H1 (cell line): ENCODE measurements at regions not wholly inside any gene's neighbourhood (a gene's known extent, or its start where the extent isn't known, plus 50 kb on each side); places are given as distances from the start of the nearest gene placed in this dataset.

Source experiments
- CTCF ChIA-PET: fragments of 300-600 bp; sonication (Branson Sonifier 250); formaldehyde crosslinking; loops from one replicate; lab custom pipeline; 2021; ENCODE audit not compliant: partially characterized antibody; lab: Charles Lee
- POLR2A ChIA-PET: fragments of 300-600 bp; sonication (Branson Sonifier 250); formaldehyde crosslinking; loops from one replicate; lab custom pipeline; 2021; ENCODE audit warnings: inconsistent platforms; ENCODE audit not compliant: partially characterized antibody; lab: Charles Lee
- DNase-seq, 2 experiments: peaks; one replicate each; pipeline versions ENCODE4 v3.0.0 to v3.0.0-alpha.2; 2010 to 2022; ENCODE audit warnings: low spot score in 2 of 2, low read depth in 1 of 2, mixed read lengths in 1 of 2
- FAIRE-seq: peaks from 2 replicates; lab custom pipeline; 2011; peaks lifted over from hg19 to GRCh38; lab: Jason Lieb, UNC
- H2AFZ ChIP-seq: 2 replicates; pipeline ENCODE4 v1.8.1; 2012; ENCODE audit warnings: low read length, inconsistent platforms
- H2AK5ac ChIP-seq: 2 replicates; pipeline ENCODE4 v1.6.1; 2013; ENCODE audit warnings: low read depth, low read length
- H2BK120ac ChIP-seq: replicated peaks from 2 replicates; pipeline ENCODE3; 2013; ENCODE audit warnings: low read depth, low read length, inconsistent platforms
- H2BK12ac ChIP-seq: 2 replicates; pipeline ENCODE4 v1.6.1; 2013; ENCODE audit warnings: low read depth, low read length
- H2BK15ac ChIP-seq: 2 replicates; pipeline ENCODE4 v1.6.1; 2013; ENCODE audit warnings: low read length
- H2BK20ac ChIP-seq: 2 replicates; pipeline ENCODE4 v1.6.1; 2013; ENCODE audit warnings: low read length
- H2BK5ac ChIP-seq: 2 replicates; pipeline ENCODE4 v1.6.1; 2013; ENCODE audit warnings: low read depth, low read length
- H3K14ac ChIP-seq: 2 replicates; pipeline ENCODE4 v1.6.1; 2013; ENCODE audit warnings: inconsistent platforms; ENCODE audit not compliant: insufficient read length
- H3K18ac ChIP-seq: 2 replicates; pipeline ENCODE4 v1.6.1; 2013; ENCODE audit warnings: low read length; ENCODE audit errors: extremely low read depth
- H3K23ac ChIP-seq: 2 replicates; pipeline ENCODE4 v1.6.1; 2013; ENCODE audit warnings: inconsistent platforms; ENCODE audit not compliant: insufficient read length
- H3K23me2 ChIP-seq: 2 replicates; pipeline ENCODE4 v1.6.1; 2013; ENCODE audit warnings: low read depth, low read length
- H3K27ac ChIP-seq: 2 replicates; pipeline ENCODE4 v1.6.1; 2011; ENCODE audit warnings: low read depth, low read length, inconsistent platforms
- H3K27me3 ChIP-seq, 4 experiments: replicated peaks in 1 of 4; 1 replicate in 1 of 4; 2 replicates in 3 of 4; pipeline versions ENCODE4 v1.6.1 to v1.8.1; 2011 to 2013; ENCODE audit warnings: low read length in 3 of 4, mild to moderate bottlenecking in 3 of 4, inconsistent platforms in 2 of 4, mixed read lengths in 2 of 4, moderate library complexity in 1 of 4; ENCODE audit not compliant: control insufficient read depth in 3 of 4, insufficient read depth in 3 of 4; ENCODE audit errors: extremely low read depth in 1 of 4
- H3K36me3 ChIP-seq, 4 experiments: 2 replicates each; pipeline versions ENCODE4 v1.6.1 to v1.8.1; 2011 to 2013; ENCODE audit warnings: mild to moderate bottlenecking in 4 of 4, low read length in 3 of 4, moderate library complexity in 2 of 4, control low read depth in 1 of 4, inconsistent platforms in 1 of 4; ENCODE audit not compliant: insufficient read depth in 4 of 4, control insufficient read depth in 2 of 4
- H3K4ac ChIP-seq: replicated peaks from 2 replicates; pipeline ENCODE3; 2013; ENCODE audit warnings: low read length, low read depth, mixed read lengths, inconsistent platforms; ENCODE audit not compliant: insufficient read length
- H3K4me1 ChIP-seq, 4 experiments: replicated peaks in 1 of 4; 1 replicate in 1 of 4; 2 replicates in 3 of 4; pipeline versions ENCODE4 v1.6.1 to v1.8.1; 2011 to 2013; ENCODE audit warnings: low read length in 3 of 4, inconsistent platforms in 2 of 4, mixed read lengths in 1 of 4; ENCODE audit not compliant: insufficient read depth in 4 of 4, control insufficient read depth in 3 of 4
- H3K4me2 ChIP-seq, 2 experiments: 2 replicates each; pipeline versions ENCODE4 v1.6.1 to v1.8.1; 2011 to 2013; ENCODE audit warnings: low read depth in 2 of 2, low read length in 2 of 2, control low read depth in 1 of 2, inconsistent platforms in 1 of 2, mild to moderate bottlenecking in 1 of 2; ENCODE audit not compliant: insufficient read depth in 1 of 2
- H3K4me3 ChIP-seq, 4 experiments: fragments of 200-600, 300-600 bp in 1 of 4; sonication (generic), shearing (Covaris generic), sonication (Bioruptor Twin) in 1 of 4; 2 replicates each; pipeline versions ENCODE4 v1.5.1 to v1.8.1; 2011 to 2016; ENCODE audit warnings: low read length in 4 of 4, low read depth in 3 of 4, control low read depth in 2 of 4, inconsistent platforms in 2 of 4, mild to moderate bottlenecking in 2 of 4, mixed read lengths in 1 of 4, moderate library complexity in 1 of 4; ENCODE audit not compliant: insufficient read depth in 2 of 4; ENCODE audit errors: extremely low read depth in 1 of 4
- H3K56ac ChIP-seq: replicated peaks from 2 replicates; pipeline ENCODE3; 2013; ENCODE audit warnings: low read depth, mild to moderate bottlenecking, mixed read lengths, low read length, inconsistent platforms; ENCODE audit not compliant: insufficient read length
- H3K79me1 ChIP-seq: 2 replicates; pipeline ENCODE4 v1.6.1; 2013; ENCODE audit warnings: low read depth, low read length, control low read depth
- H3K79me2 ChIP-seq, 2 experiments: 2 replicates each; pipeline versions ENCODE4 v1.6.1 to v1.8.1; 2012 to 2013; ENCODE audit warnings: low read length in 2 of 2, mild to moderate bottlenecking in 2 of 2, inconsistent platforms in 1 of 2; ENCODE audit not compliant: insufficient read depth in 2 of 2, control insufficient read depth in 1 of 2
- H3K9ac ChIP-seq, 4 experiments: replicated peaks in 1 of 4; 1 replicate in 1 of 4; 2 replicates in 3 of 4; pipeline versions ENCODE4 v1.6.1 to v1.8.1; 2011 to 2013; ENCODE audit warnings: low read depth in 3 of 4, low read length in 3 of 4, control low read depth in 2 of 4, mild to moderate bottlenecking in 2 of 4, moderate library complexity in 2 of 4, inconsistent platforms in 1 of 4; ENCODE audit errors: extremely low read depth in 1 of 4
- H3K9me3 ChIP-seq, 2 experiments: 2 replicates each; pipeline versions ENCODE4 v1.6.1 to v1.8.1; 2012 to 2013; ENCODE audit warnings: mild to moderate bottlenecking in 2 of 2, moderate library complexity in 2 of 2, control low read depth in 1 of 2, inconsistent platforms in 1 of 2, low read depth in 1 of 2, low read length in 1 of 2, mixed read lengths in 1 of 2; ENCODE audit not compliant: insufficient read depth in 2 of 2
- H4K20me1 ChIP-seq, 2 experiments: replicated peaks in 1 of 2; 2 replicates each; pipeline versions ENCODE3 to v1.8.1; 2011 to 2013; ENCODE audit warnings: inconsistent platforms in 2 of 2, low read length in 2 of 2, mild to moderate bottlenecking in 1 of 2; ENCODE audit not compliant: insufficient read depth in 2 of 2, control insufficient read depth in 1 of 2
- H4K5ac ChIP-seq: 2 replicates; pipeline ENCODE4 v1.6.1; 2013; ENCODE audit warnings: low read length, low read depth, mixed read lengths, inconsistent platforms; ENCODE audit not compliant: insufficient read length
- H4K8ac ChIP-seq: 2 replicates; pipeline ENCODE4 v1.8.0; 2013; ENCODE audit warnings: mild to moderate bottlenecking, moderate library complexity, low read length, inconsistent platforms; ENCODE audit not compliant: insufficient read depth; ENCODE audit errors: extremely low read depth
- H4K91ac ChIP-seq: replicated peaks from 2 replicates; pipeline ENCODE3; 2013; ENCODE audit warnings: low read length, mixed read lengths, inconsistent platforms; ENCODE audit not compliant: insufficient read length
- BACH1 ChIP-seq: IDR thresholded peaks from 2 replicates; pipeline ENCODE4 v1.6.1; 2012; ENCODE audit warnings: low read length, improper control_type of control experiment
- CHD2 ChIP-seq: IDR thresholded peaks from 2 replicates; pipeline ENCODE4 v1.6.1; 2012; ENCODE audit warnings: low read length, improper control_type of control experiment
- CTBP2 ChIP-seq: IDR thresholded peaks from 2 replicates; pipeline ENCODE4 v1.7.0; 2011; ENCODE audit warnings: borderline replicate concordance, mild to moderate bottlenecking, moderate library complexity, mixed read lengths, low read length; ENCODE audit not compliant: insufficient read depth, insufficient read length
- EGR1 ChIP-seq: IDR thresholded peaks from 2 replicates; pipeline ENCODE4 v1.6.1; 2011; ENCODE audit warnings: low read depth, low read length, borderline replicate concordance
- JUN ChIP-seq: IDR thresholded peaks from 2 replicates; pipeline ENCODE4 v1.6.1; 2011; ENCODE audit warnings: low read depth, mild to moderate bottlenecking, improper control_type of control experiment, low read length
- MAFK ChIP-seq: IDR thresholded peaks from 2 replicates; pipeline ENCODE4 v1.6.1; 2012; ENCODE audit warnings: low read depth, mild to moderate bottlenecking, improper control_type of control experiment, low read length
- MAX ChIP-seq: IDR thresholded peaks from 2 replicates; pipeline ENCODE4 v1.6.1; 2012; ENCODE audit warnings: inconsistent platforms
- NANOG ChIP-seq: IDR thresholded peaks from 2 replicates; pipeline ENCODE4 v1.6.1; 2011; ENCODE audit warnings: low read length, low read depth, mild to moderate bottlenecking, inconsistent platforms; ENCODE audit not compliant: insufficient read depth, poor library complexity, severe bottlenecking
- NRF1 ChIP-seq: IDR thresholded peaks from 2 replicates; pipeline ENCODE4 v1.6.1; 2011; ENCODE audit warnings: mild to moderate bottlenecking, low read depth, low read length, improper control_type of control experiment
- RFX5 ChIP-seq: IDR thresholded peaks from 2 replicates; pipeline ENCODE4 v1.6.1; 2011; ENCODE audit warnings: low read depth, low read length, improper control_type of control experiment, borderline replicate concordance
- WGBS, 2 experiments: shearing (Covaris generic) in 1 of 2; methylation state at CpG; one replicate each; pipeline versions ENCODE4 v1.1.6 to v1.1.7; 2013 to 2015; ENCODE audit warnings: low lambda C conversion rate in 2 of 2, mixed read lengths in 2 of 2, inconsistent platforms in 1 of 2, low coverage in 1 of 2, missing lambda C conversion rate in 1 of 2; ENCODE audit not compliant: insufficient replicate concordance in 2 of 2, insufficient coverage in 1 of 2, insufficient read length in 1 of 2; ENCODE audit errors: extremely low coverage in 1 of 2, missing lambda C conversion rate in 1 of 2; 5-methylcytosine and 5-hydroxymethylcytosine counted together

- no peak overlapping the region for H2BK12ac ChIP-seq
- H3K9ac ChIP-seq: no peak overlapping the region
- DNase-seq: no peak
Measured at GRCh38 chr4:188262464-188262863, 123.2 kb downstream of the TRIML1 start.

More at GRCh38 chr4:188262464-188262863, 123.2 kb downstream of the TRIML1 start:
- H3K18ac ChIP-seq: no peak overlapping the region
- H3K27ac ChIP-seq: no peak overlapping the region
- no peak overlapping the region for H2BK5ac ChIP-seq
- WGBS, 2 experiments: 87% methylated on average over 10 of the region's 10 CpGs; no CpG with 5 or more reads in 1 of the 2 experiments
- no peaks in the 10 kb centered on the region for H3K79me2 ChIP-seq
- no peak overlapping the region for H2AK5ac ChIP-seq
- H4K5ac ChIP-seq: no peak overlapping the region
- H2BK15ac ChIP-seq: no peak overlapping the region
- H4K20me1 ChIP-seq: no peaks in the 10 kb centered on the region
- no peak overlapping the region for H3K4me3 ChIP-seq
- no peak for FAIRE-seq
- no peak overlapping the region for H2BK120ac ChIP-seq
- ChIA-PET POLR2A (no interaction called here), CTCF (no interaction called here)
- H3K14ac ChIP-seq: no peak overlapping the region
- H3K23me2 ChIP-seq: no peaks in the 10 kb centered on the region
- H4K8ac ChIP-seq: no peak overlapping the region
- no peaks in the 10 kb centered on the region for H3K27me3 ChIP-seq
- H3K4me2 ChIP-seq: no peak overlapping the region
- H3K4ac ChIP-seq: no peak overlapping the region
- H3K36me3 ChIP-seq: no peaks in the 10 kb centered on the region
- TF ChIP-seq BACH1 (no peak), MAX (no peak), EGR1 (no peak), MAFK (no peak), JUN (no peak), RFX5 (no peak), NANOG (no peak), CTBP2 (no peak), NRF1 (no peak), CHD2 (no peak)
- no peaks in the 10 kb centered on the region for H3K79me1 ChIP-seq
- no peak overlapping the region for H3K23ac ChIP-seq
- no peak overlapping the region for H3K56ac ChIP-seq
- H3K4me1 ChIP-seq: no peaks in the 10 kb centered on the region
- no peak overlapping the region for H4K91ac ChIP-seq
- no peak overlapping the region for H2AFZ ChIP-seq
- no peaks in the 10 kb centered on the region for H3K9me3 ChIP-seq
- no peak overlapping the region for H2BK20ac ChIP-seq
